Stimulated activated CD8-positive, alpha-beta memory T cell treated with anti-CD3 and anti-CD28 coated beads, Interleukin-7, amount 100 ng/mL, for 24 hours (primary cell): ENCODE measurements at regions not wholly inside any gene's neighbourhood (a gene's known extent, or its start where the extent isn't known, plus 50 kb on each side); places are given as distances from the start of the nearest gene placed in this dataset.
"Not testable (repeated sequence)": the region's sequence is repeated elsewhere in the genome, so short reads cannot be mapped to it uniquely, and the experiment has no call there.

ENCODE experiments used
- DNase-seq: peaks from one replicate; pipeline ENCODE4 v3.0.0-alpha.2; 2020; ENCODE audit warnings: low read depth

DNA sequence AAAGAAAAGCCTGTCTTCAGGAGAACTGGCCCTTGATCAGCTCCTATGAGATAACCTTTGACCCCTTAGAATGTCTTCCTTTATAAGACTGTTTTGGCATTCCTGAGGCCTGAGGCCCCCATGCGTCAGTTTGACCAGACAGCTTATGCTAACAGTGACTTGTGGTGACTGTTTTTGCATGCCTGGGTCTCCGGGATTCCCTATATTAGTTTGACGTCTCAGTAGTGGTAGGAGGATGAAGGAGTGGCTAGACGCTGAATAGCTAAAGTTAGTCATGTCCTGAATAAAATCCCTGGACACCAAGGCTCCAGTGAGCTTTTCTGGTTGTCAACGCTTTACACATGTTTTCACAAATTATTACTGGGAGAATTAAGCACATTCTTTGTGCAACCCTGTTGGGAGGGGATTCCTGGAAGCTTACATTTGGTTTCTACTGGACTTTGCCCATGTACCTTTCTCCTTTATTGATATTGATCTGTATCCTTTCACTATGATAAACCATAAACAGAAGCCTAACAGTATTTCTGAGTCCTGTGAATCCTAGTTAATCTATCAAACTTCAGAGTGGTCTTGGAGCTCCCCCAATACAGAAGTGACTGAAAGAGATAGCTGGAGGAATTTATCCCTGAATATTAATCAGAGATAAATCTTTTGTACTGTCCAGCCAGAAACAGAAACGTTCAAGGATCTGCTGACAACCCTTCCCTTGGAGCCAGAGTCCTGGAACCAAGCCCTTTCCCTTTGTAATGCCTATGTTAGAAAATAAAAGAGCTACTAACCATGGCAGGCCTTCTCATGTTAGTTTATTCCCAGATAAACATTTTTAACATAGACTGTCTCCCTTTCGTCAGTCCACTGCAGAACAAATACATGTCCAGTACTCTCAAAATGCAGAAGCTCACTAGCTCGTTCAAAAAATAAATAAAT is 479.2 kb downstream of the RPS29 start:
- DNase-seq: no peak

DNA sequence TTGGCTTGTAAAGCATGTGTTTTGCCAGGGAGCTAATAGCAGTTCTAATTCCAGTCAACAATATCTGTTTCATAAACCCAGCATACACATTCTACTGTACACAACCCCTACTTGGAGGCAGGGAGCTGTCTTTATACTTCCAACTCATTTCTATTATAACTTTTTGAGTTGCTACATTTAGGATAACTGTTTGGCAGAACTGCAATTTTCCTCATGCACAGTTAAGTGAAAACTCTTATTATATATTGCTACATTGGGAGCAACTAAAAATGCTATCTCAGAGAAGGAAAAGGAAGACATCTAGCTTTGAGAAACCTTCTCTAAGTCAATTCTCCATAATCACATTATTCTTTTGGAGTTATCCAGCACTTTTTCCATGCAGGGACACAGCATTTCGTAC is 480.2 kb downstream of the RPS29 start:
- DNase-seq: no peak

DNA sequence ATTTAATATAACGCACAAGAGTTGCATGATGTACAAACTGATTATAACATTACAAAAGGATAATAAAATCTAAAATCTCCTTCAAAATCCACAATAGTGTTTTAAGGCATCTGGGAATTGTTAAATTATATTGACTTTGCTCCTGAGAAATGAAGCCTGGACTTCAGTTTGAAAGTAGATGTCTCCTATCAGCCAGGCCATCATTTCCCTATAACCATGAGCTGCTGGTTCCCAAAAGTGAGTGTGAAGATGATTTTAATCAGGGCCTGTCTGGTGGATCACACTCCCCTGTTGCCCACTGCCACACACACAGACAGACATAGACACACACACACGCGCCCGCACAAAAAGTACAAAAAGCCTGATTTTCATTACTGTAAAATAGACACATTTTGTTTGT is 480.7 kb downstream of the RPS29 start:
- no peak for DNase-seq

- no peak for DNase-seq
Measured at GRCh38 chr14:49092345-49092744, 493.8 kb downstream of the RPS29 start.

DNA sequence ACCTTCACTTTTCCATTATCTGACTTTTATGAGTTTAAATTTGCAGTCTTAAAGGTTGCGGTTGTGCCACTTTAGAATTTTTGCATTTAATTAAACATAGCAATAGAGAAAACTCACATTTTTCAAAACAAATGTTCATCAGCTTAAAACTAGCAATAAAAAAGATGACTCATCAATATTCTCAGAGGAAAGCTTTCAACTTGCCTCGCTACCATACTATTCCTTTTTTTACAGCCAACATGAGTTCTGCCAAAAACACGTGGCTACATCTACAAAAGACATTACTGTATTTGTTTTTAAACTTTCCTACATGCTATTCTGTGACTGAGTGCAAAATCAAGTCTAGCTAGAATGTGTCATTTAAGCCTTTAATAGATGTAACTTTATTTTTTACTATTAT is 497.1 kb downstream of the RPS29 start:
- no peak for DNase-seq

- not testable (repeated sequence) for DNase-seq
Measured at GRCh38 chr14:49073292-49073691, 512.9 kb downstream of the RPS29 start.

GRCh38 chr14:49058511-49058910 is 527.7 kb downstream of the RPS29 start:
- no peak for DNase-seq

- DNase-seq: no peak
Measured at GRCh38 chr14:49057838-49058510, 528.2 kb downstream of the RPS29 start.

DNA sequence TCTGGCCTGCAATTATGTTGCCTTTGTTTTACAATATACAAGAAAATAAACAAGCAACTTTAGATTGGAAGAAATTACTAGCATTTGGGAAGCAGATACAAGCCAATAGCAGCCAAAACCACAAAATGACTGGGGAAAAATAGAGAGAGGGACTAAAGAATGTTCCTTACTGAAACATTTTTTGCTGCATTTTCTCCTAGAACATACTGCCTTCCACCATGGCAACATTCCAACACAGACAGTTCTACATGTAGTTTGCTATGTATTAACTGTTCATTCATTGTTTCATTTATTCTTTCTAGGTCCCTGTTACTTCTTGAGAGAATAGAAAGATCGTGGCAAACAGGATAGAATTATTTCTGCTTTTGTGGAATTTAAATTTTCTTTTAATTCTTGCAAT is 530.2 kb downstream of the RPS29 start:
- DNase-seq: no peak

DNA sequence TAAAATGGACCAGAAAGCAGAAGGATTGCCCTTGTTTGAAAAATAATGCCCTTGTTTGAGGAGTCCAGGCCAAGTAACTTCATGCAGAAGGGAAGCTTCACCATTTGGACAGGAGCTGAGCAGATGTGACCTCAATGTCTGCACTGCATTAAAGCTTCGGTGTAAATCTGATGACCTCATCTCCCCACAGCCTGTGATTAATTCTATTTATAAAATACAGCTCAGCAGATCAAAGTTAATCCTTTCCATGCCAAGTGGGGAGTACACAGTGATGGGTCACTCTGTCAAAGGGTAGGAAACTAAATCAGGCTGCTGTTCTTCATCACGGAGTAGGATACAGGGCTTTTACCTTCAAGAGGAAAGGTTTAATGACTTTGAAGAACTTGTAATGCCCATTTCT is 533.7 kb downstream of the RPS29 start:
- DNase-seq: no peak

- DNase-seq: no peak
Measured at GRCh38 chr14:49051328-49052060, 534.7 kb downstream of the RPS29 start.

DNA sequence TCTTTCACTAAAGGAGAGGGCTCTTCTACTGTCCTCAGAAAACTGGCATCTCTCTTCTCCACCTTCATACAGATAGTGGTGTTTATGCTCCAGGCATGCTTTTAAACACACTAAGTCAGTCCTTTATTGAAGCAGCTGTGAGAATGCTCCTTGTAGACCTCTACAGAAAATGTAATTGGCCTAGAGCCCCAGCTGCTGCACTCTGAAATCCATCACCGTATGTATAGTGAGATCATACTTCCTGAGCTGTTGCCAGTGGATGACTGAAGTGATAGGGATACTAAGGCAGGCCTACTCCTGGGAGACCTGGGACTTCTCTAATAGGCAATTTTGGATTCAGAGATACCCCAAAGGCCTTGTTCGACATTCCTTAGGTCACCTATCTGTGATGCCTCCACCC is 535.4 kb downstream of the RPS29 start:
- DNase-seq: no peak

DNA sequence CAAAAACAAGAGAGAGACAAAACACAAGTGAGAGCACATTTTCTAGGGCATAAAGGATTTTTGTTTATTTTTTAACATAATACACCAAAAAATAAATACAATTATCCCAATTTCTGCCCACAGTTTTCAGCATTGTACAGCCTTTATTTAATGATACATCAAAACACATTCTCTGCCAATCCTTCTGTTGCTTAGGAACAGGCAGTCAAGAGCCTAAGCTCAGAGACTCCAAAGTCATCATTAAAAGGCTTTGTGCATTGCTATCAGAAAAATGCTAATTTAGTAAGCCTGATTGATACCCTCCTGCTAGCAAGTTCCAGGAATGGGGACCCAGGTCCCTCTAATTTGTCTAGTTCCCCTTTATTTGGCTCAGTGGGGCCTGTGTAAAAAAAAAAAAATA is 536.5 kb downstream of the RPS29 start:
- no peak for DNase-seq

GRCh38 chr14:49044981-49045380 is 541.2 kb downstream of the RPS29 start:
- DNase-seq: no peak

GRCh38 chr14:49036984-49037516 is 549.1 kb downstream of the RPS29 start:
- no peak for DNase-seq

DNA sequence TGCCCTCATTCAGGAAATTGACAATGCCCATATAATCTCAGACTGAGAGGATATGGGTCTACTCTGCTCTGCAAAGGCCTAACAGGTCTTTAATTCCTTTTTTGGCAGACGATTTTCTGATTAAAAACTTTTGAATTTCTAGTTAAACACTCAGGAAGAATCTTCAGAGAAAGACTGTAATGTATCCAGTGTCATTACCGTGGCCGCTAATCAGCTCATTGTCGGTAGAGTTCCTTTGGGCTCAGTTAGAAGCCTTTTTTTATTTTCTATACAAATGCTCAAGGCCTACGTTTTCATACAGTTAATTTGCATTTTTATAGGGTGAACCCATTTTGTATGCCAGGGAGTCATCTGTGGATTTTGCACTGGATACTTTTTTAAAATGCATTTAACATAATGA is 549.9 kb downstream of the RPS29 start:
- no peak for DNase-seq

DNA sequence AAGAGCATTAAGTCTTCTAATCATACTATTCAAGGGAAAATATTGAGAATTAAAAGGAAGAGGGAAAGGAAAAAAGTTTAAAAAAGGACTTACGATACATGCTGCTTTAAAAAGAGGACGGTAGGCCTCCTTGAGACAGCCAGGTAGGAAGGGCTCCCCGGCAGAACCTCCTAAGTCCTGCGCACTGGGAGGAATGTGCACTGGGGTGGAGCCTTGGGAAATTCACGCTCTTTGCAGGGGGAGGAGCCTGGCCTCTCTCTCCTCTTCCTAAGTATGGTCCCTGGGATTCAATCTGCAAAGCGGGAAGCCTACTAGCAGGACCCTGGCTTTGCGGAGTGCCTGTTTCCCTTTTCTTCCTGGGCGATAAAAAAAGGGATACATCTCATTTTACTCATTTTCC is 553.0 kb downstream of the RPS29 start:
- DNase-seq: no peak

DNA sequence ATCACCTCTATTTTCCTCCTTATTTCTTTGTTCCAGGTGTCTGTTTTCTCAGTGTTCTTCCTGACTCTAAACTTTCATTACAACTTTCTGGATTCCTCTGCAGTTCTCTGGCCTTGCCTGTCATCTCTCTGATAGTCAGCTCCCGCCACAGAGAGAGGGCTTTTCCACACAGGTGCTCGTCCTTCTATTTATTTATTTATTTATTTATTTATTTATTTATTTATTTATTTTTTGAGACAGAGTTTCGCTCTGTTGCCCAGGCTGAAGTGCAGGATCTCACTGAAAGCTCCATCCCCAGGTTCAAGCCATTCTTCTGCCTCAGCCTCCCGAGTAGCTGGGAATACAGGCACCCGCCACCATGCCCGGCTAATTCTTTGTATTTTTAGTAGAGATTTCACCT is 554.5 kb downstream of the RPS29 start:
- not testable (repeated sequence) for DNase-seq

DNA sequence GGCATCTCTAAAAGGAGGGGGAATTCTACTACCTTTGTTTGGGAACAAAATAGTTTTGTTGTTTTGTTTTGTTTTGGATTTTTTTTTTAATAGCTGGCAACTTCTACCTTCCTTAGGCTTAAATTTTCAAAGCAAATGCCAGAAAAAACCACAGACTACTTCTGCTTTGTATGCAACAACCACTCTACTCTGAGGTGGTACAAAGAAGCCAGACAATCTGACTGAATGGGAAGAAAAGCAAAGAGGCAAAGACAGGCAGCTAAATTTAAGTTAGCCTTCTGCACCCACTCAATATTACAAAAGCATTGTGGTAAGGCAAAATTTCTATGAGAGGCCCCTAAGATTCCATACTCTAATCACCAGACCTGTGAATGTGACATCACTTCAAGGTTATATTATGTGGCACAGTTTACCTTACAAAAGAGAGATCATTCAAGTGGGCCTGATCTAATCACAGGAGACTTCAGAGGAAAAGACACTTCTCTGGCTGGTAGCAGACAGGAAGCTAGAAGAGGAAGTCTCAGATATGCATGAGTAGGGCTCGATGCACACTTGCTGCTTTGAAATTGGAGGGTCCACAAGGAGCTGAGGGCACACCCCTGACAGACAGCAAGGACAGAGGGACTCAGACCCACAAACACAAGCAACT is 566.6 kb downstream of the RPS29 start:
- DNase-seq: no peak

DNA sequence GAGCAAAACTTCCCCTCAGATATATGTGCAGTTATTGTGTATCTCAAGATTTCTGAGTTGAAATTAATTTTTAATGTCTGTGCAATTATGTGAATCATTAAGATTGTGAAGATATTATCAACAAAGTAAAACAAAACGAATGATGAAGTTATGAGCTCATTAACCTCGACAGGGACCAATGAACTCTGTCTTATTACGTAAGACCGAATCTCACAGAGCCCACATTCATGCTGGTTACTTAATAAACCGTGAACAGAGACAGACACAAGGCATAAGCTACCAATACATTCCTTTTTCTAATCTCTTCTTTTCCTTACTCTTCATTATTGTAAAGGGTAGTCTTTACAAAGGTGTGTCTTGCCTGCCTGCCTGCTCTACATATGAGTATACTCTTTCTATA is 568.7 kb downstream of the RPS29 start:
- no peak for DNase-seq

DNA sequence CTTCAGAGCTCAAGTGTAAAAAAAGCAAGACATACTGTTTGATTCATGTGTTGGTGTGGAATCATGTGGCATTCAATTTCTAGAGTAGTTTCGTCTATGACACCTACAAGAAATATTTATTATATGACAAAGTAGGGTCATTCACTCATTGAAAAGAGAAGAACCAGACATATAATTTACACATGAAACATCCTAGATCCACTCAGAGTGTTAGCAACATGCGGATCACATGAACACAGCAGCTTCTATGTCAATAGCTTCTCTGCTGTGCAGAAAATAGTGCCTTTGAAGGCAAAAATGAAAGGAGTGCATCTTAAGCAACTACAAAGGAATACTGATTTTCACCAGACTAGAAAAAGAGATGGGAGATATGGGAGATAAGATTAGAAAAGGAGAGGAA is 569.8 kb downstream of the RPS29 start:
- no peak for DNase-seq

GRCh38 chr14:49014476-49014875 is 571.7 kb downstream of the RPS29 start:
- DNase-seq: no peak
